SK-N-MC (cell line): ENCODE measurements at regions not wholly inside any gene's neighbourhood (a gene's known extent, or its start where the extent isn't known, plus 50 kb on each side); places are given as distances from the start of the nearest gene placed in this dataset.

ENCODE experiments used
- EZH2 ChIP-seq: fragments of 200-600 bp; sonication (generic); IDR thresholded peaks from one replicate; pipeline ENCODE4 v1.6.1; 2017; ENCODE audit warnings: antibody characterized with exemption
- FOXP2 ChIP-seq: optimal IDR thresholded peaks from 2 replicates; pipeline ENCODE3; 2011; ENCODE audit warnings: mild to moderate bottlenecking, moderate library complexity; ENCODE audit not compliant: insufficient read depth; ENCODE audit errors: extremely low read length, control extremely low read depth
- POLR2AphosphoS5 ChIP-seq: IDR thresholded peaks from 2 replicates; pipeline ENCODE4 v1.6.1; 2012; ENCODE audit warnings: mild to moderate bottlenecking, low read depth, low read length, borderline replicate concordance

DNA sequence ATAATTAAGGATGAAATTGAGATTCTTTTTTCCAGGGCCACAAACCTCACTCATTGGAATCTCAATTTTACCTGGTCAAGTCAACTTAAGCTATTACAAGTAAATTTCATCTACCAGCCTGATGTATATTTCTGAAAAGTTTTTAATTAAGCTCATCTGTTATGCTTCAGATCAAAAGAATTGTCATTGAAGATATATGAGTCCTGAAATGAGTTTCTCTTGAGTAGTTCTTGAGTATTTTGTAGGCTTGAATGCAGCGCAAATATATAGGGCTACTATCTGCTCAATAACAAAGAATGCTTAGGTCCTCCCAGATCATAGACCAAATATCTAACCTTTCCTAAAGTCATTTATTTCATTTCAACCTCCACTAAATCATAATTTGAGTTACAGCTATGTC is 482.2 kb upstream of the ST8SIA4 start:
- TF ChIP-seq EZH2 (no peak), POLR2AphosphoS5 (no peak), FOXP2 (no peak)
